Naive thymus-derived CD8-positive, alpha-beta T cell (primary cell): ENCODE measurements at regions not wholly inside any gene's neighbourhood (a gene's known extent, or its start where the extent isn't known, plus 50 kb on each side); places are given as distances from the start of the nearest gene placed in this dataset.
"Not testable (repeated sequence)": the region's sequence is repeated elsewhere in the genome, so short reads cannot be mapped to it uniquely, and the experiment has no call there.

Experiments used
- ATAC-seq, 2 donors: fragments of 150-1000 bp; cut with Tn5 transposase in 1 of 2; sonication (Bioruptor Pico), chemical (Tn5 transposase) in 1 of 2; 1 replicate in 1 of 2; 2 replicates in 1 of 2; pipeline ENCODE4 v1.10.0; 2021; ENCODE audit warnings: mild to moderate bottlenecking in 2 of 2, moderate library complexity in 2 of 2
- POLR2A ChIA-PET: fragments of 350-600 bp; sonication (Branson Sonifier 250); formaldehyde crosslinking; loops from one replicate; lab custom pipeline; 2021; ENCODE audit warnings: antibody characterized with exemption; lab: Charles Lee
- DNase-seq, 10 donors: peaks; one replicate each; pipeline versions ENCODE4 v3.0.0 to v3.0.0-alpha.2; 2020 to 2022
- H3K27ac Mint-ChIP-seq, 10 donors: one replicate each; pipeline ENCODE4 v1.8.0; 2020 to 2022; ENCODE audit warnings: mild to moderate bottlenecking in 10 of 10, mixed read lengths in 10 of 10, moderate library complexity in 4 of 10, inconsistent platforms in 1 of 10
- H3K27me3 Mint-ChIP-seq, 5 donors: one replicate each; pipeline ENCODE4 v1.8.0; 2021 to 2022; ENCODE audit warnings: mixed read lengths in 5 of 5
- H3K36me3 Mint-ChIP-seq, 3 donors: one replicate each; pipeline ENCODE4 v1.8.0; 2020 to 2022; ENCODE audit warnings: mixed read lengths in 3 of 3, mild to moderate bottlenecking in 2 of 3, inconsistent platforms in 1 of 3
- H3K4me1 Mint-ChIP-seq, 4 donors: one replicate each; pipeline ENCODE4 v1.8.0; 2021 to 2022; ENCODE audit warnings: mixed read lengths in 4 of 4
- H3K4me3 Mint-ChIP-seq, 10 donors: one replicate each; pipeline ENCODE4 v1.8.0; 2020 to 2022; ENCODE audit warnings: mild to moderate bottlenecking in 10 of 10, mixed read lengths in 10 of 10, moderate library complexity in 6 of 10, inconsistent platforms in 1 of 10
- H3K9me3 Mint-ChIP-seq, 9 donors: one replicate each; pipeline ENCODE4 v1.8.0; 2020 to 2022; ENCODE audit warnings: mixed read lengths in 9 of 9, mild to moderate bottlenecking in 3 of 9, inconsistent platforms in 1 of 9, moderate library complexity in 1 of 9

- no peak for DNase-seq
- Mint-ChIP-seq H3K4me3 (no peak overlapping the region), H3K4me1 (no peaks in the 10 kb centered on the region), H3K36me3 (no peaks in the 10 kb centered on the region), H3K27me3 (no peaks in the 10 kb centered on the region), H3K9me3 (peaks cover 0 to 39% (median 9%) of the 10 kb centered on the region in 9 donors), H3K27ac (no peak overlapping the region)
- ATAC-seq: no peak
- POLR2A ChIA-PET: no interaction called here
Observed at GRCh38 chr14:27608377-27608776, 1010.5 kb upstream of the NOVA1 start.

- H3K27me3 Mint-ChIP-seq: no peaks in the 10 kb centered on the region
- POLR2A ChIA-PET: no interaction called here
- no peaks in the 10 kb centered on the region for H3K4me1 Mint-ChIP-seq
- no peak overlapping the region for H3K4me3 Mint-ChIP-seq
- H3K36me3 Mint-ChIP-seq: no peaks in the 10 kb centered on the region
- ATAC-seq (no peak), DNase-seq (no peak)
- H3K9me3 Mint-ChIP-seq: peaks cover 0 to 14% (median 5%) of the 10 kb centered on the region in 9 donors
- H3K27ac Mint-ChIP-seq: no peak overlapping the region
Observed at GRCh38 chr14:27612121-27612520, 1014.3 kb upstream of the NOVA1 start.

DNA sequence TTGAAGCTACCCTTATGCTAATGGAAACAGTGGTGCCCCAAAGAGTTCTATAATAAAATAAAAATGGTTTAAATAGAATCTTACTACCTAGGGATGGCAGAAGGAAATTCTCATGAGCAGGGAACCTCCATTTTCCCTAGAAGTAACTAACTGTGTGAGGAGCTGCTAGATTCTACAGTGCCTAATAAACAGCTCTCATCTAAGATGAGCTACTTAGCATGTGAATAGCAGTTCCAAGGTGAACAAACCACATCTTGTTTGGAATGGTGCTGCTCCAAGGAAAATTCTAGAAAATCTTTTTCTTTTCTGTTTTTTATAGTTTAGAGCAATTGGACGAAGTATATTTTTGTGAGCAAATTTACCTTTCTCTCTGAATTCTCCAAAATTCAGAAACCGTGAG, 1015.3 kb upstream of the NOVA1 start:
- no peak overlapping the region for H3K27ac Mint-ChIP-seq
- no peaks in the 10 kb centered on the region for H3K36me3 Mint-ChIP-seq
- ATAC-seq (no peak), DNase-seq (no peak)
- POLR2A ChIA-PET: no interaction called here
- H3K4me3 Mint-ChIP-seq: no peak overlapping the region
- H3K4me1 Mint-ChIP-seq: no peaks in the 10 kb centered on the region
- H3K9me3 Mint-ChIP-seq: peaks cover 0 to 8% (median 3%) of the 10 kb centered on the region in 9 donors
- H3K27me3 Mint-ChIP-seq: no peaks in the 10 kb centered on the region

GRCh38 chr14:27623782-27624181, 1025.9 kb upstream of the NOVA1 start:
- peaks cover 0 to 10% (median 0%) of the 10 kb centered on the region in 3 donors for H3K36me3 Mint-ChIP-seq

GRCh38 chr14:27634056-27634970, 1036.5 kb upstream of the NOVA1 start:
- DNase-seq (no peak), ATAC-seq (no peak)
- H3K27ac Mint-ChIP-seq: no peak overlapping the region
- no peaks in the 10 kb centered on the region for H3K36me3 Mint-ChIP-seq
- no peak overlapping the region for H3K4me3 Mint-ChIP-seq
- H3K9me3 Mint-ChIP-seq: peaks cover 0 to 42% (median 8%) of the 10 kb centered on the region in 9 donors
- no peaks in the 10 kb centered on the region for H3K27me3 Mint-ChIP-seq
- no peaks in the 10 kb centered on the region for H3K4me1 Mint-ChIP-seq
- POLR2A ChIA-PET: no interaction called here

More at GRCh38 chr14:27623782-27624181, 1025.9 kb upstream of the NOVA1 start:
- POLR2A ChIA-PET: no interaction called here
- DNase-seq: no peak
- Mint-ChIP-seq H3K27me3 (no peaks in the 10 kb centered on the region), H3K4me3 (no peak overlapping the region), H3K27ac (no peak overlapping the region), H3K9me3 (peaks cover 11 to 52% (median 21%) of the 10 kb centered on the region in 9 donors), H3K4me1 (no peaks in the 10 kb centered on the region)
- no peak for ATAC-seq

DNA sequence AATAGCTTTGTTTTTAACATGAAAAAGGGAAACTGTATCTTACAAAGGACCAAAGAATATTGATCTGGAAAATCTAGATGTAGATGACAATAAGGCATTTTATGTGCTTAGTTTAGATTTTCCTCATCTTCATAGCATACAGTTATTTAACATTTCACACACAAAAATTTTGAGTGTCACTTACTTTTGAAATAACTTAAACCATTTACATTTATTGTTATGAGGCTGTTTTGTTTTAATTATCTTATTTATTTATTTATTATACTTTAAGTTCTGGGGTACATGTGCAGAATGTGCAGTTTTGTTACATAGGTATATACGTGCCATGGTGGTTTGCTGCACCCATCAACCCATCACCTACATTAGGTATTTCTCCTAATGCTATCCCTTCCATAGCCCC, 1042.9 kb upstream of the NOVA1 start:
- DNase-seq, H3K36me3 Mint-ChIP-seq, H3K4me1 Mint-ChIP-seq, ATAC-seq, H3K4me3 Mint-ChIP-seq, H3K27me3 Mint-ChIP-seq, POLR2A ChIA-PET, H3K27ac Mint-ChIP-seq: not testable (repeated sequence)
- peaks cover 0 to 35% (median 12%) of the 10 kb centered on the region in 9 donors for H3K9me3 Mint-ChIP-seq

GRCh38 chr14:27642251-27642866, 1044.5 kb upstream of the NOVA1 start:
- H3K4me1 Mint-ChIP-seq: no peaks in the 10 kb centered on the region
- no peaks in the 10 kb centered on the region for H3K27me3 Mint-ChIP-seq
- DNase-seq: no peak
- H3K9me3 Mint-ChIP-seq: peaks cover 0 to 33% (median 11%) of the 10 kb centered on the region in 9 donors
- POLR2A ChIA-PET: no interaction called here
- no peak overlapping the region for H3K27ac Mint-ChIP-seq
- ATAC-seq: no peak
- no peak overlapping the region for H3K4me3 Mint-ChIP-seq
- H3K36me3 Mint-ChIP-seq: no peaks in the 10 kb centered on the region

DNA sequence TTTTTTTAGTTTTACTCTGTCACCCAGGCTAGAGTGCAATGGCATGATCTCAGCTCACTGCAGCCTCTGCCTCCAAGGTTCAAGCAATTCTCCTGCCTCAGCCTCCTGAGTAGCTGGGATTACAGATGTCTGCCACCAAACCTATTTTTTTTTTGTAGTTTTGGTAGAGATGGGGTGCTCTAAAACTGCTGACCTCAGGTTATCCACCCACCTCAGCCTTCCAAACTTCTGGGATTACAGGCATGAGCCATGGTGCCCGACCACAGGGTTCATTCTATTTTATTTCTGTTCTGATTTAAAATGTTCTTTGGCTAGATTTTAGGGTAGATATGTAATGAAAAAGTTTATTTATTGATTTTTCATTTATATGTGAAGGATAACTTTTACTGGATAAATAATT, 1062.8 kb upstream of the NOVA1 start:
- peaks cover 11 to 59% (median 38%) of the 10 kb centered on the region in 9 donors for H3K9me3 Mint-ChIP-seq
- no peak for ATAC-seq
- H3K4me3 Mint-ChIP-seq: no peak overlapping the region
- no peaks in the 10 kb centered on the region for H3K4me1 Mint-ChIP-seq
- peaks cover 0 to 17% (median 0%) of the 10 kb centered on the region in 3 donors for H3K36me3 Mint-ChIP-seq
- no peak for DNase-seq
- H3K27me3 Mint-ChIP-seq: no peaks in the 10 kb centered on the region
- POLR2A ChIA-PET: no interaction called here
- no peak overlapping the region for H3K27ac Mint-ChIP-seq

DNA sequence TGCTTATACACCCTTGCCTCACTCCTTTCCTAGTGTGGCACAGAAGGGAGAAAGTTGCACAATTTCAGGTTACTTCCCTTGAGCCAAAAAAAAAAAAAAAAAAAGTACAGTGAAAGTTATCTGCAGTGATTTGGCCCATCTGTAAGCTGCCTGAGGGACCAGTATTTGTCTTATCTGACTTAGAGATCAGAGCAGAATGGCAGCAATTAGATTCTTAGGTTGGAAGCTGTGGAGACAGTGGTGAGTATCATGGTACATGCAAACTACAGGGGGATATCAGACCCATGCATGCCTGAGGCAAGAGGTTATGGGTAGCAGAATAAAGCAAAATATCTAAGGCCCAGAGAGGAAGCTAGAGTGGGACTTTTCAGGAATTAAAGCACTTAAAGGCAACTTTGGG, 1070.7 kb upstream of the NOVA1 start:
- H3K9me3 Mint-ChIP-seq: peaks cover 12 to 47% (median 30%) of the 10 kb centered on the region in 9 donors
- peaks cover 0 to 10% (median 0%) of the 10 kb centered on the region in 3 donors for H3K36me3 Mint-ChIP-seq
- H3K4me1 Mint-ChIP-seq: peaks cover 0 to 1% (median 0%) of the 10 kb centered on the region in 4 donors
- H3K27ac Mint-ChIP-seq: no peak overlapping the region
- no peaks in the 10 kb centered on the region for H3K27me3 Mint-ChIP-seq
- POLR2A ChIA-PET: no interaction called here
- no peak for ATAC-seq
- no peak overlapping the region for H3K4me3 Mint-ChIP-seq
- DNase-seq: no peak

- Mint-ChIP-seq H3K27me3 (no peaks in the 10 kb centered on the region), H3K36me3 (peaks cover 0 to 10% (median 0%) of the 10 kb centered on the region in 3 donors), H3K9me3 (peaks cover 6 to 36% (median 22%) of the 10 kb centered on the region in 9 donors), H3K4me3 (no peak overlapping the region), H3K27ac (no peak overlapping the region), H3K4me1 (no peaks in the 10 kb centered on the region)
- POLR2A ChIA-PET: no interaction called here
- DNase-seq (no peak), ATAC-seq (no peak)
Observed at GRCh38 chr14:27672047-27672446, 1074.2 kb upstream of the NOVA1 start.

DNA sequence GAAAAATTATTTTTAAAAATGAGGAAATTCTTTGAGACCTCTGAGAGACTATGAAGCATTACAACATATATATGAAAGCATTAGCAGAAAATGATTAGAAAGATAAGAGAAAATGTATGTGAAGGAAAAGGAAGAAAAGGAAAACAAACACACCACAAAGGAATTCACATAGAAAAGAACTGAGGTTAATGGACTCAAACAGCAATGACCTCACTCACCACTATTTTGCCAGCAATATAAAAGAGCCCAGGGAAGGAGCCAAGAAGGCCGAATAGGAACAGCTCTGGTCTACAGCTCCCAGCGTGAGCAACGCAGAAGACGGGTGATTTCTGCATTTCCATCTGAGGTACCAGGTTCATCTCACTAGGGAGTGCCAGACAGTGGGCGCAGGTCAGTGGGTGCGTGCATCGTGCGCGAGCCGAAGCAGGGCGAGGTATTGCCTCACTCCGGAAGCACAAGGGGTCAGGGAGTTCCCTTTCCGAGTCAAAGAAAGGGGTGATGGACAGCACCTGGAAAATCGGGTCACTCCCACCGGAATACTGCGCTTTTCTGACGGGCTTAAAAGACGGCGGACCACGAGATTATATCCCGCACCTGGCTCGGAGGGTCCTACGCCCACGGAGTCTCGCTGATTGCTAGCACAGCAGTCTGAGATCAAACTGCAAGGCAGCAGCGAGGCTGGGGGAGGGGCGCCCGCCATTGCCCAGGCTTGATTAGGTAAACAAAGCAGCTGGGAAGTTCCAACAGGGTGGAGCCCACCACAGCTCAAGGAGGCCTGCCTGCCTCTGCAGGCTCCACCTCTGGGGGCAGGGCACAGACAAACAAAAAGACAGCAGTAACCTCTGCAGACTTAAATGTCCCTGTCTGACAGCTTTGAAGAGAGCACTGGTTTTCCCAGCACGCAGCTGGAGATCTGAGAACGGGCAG, 1075.2 kb upstream of the NOVA1 start:
- Mint-ChIP-seq H3K36me3 (peaks cover 0 to 10% (median 0%) of the 10 kb centered on the region in 3 donors), H3K9me3 (peaks cover 6 to 34% (median 22%) of the 10 kb centered on the region in 9 donors), H3K27ac (peak overlapping the region in 1 of 10 donors; percentile 44)
- H3K4me1 Mint-ChIP-seq, H3K27me3 Mint-ChIP-seq, ATAC-seq, H3K4me3 Mint-ChIP-seq, POLR2A ChIA-PET, DNase-seq: not testable (repeated sequence)

DNA sequence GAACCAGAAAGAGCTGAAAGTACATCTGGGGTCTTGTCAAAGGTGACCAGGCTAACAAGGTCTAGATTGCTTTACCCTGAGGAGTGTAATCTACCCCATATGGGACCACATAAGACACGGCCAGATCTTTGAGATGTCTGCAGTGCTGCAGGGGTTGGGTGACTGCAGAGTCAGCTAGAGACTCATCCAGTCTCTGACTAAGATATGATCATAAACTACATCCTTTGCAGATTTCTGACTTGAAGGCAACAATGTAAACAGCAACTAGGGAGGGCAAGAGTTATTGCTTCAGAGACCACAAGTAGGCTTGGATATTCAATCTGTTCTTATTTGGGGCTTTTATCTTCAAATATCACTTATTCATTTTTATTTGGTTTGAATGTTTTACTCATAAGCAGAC, 1080.5 kb upstream of the FOXG1 start:
- H3K4me3 Mint-ChIP-seq: no peak overlapping the region

More for the DNA sequence above, 1080.5 kb upstream of the FOXG1 start:
- DNase-seq: no peak
- no peak for ATAC-seq
- POLR2A ChIA-PET: no interaction called here
- Mint-ChIP-seq H3K27me3 (no peaks in the 10 kb centered on the region), H3K36me3 (peaks cover 0 to 8% (median 0%) of the 10 kb centered on the region in 3 donors), H3K4me1 (no peaks in the 10 kb centered on the region), H3K27ac (no peak overlapping the region), H3K9me3 (peaks cover 1 to 38% (median 13%) of the 10 kb centered on the region in 9 donors)
